Testis (tissue), 2 donors: ENCODE measurements at regions not wholly inside any gene's neighbourhood (a gene's known extent, or its start where the extent isn't known, plus 50 kb on each side); places are given as distances from the start of the nearest gene placed in this dataset.
"Not testable (repeated sequence)": the region's sequence is repeated elsewhere in the genome, so short reads cannot be mapped to it uniquely, and the experiment has no call there.

Source experiments
- DNase-seq: peaks from one replicate; pipeline ENCODE4 v3.0.0-alpha.2; 2019
- H3K27ac ChIP-seq, 2 donors: fragments of 200-600 bp; sonication (generic); one replicate each; pipeline ENCODE4 v1.5.1; 2019
- H3K27me3 ChIP-seq: fragments of 200-600 bp; sonication (generic); one replicate; pipeline ENCODE4 v1.5.1; 2019
- H3K36me3 ChIP-seq: fragments of 200-600 bp; sonication (generic); one replicate; pipeline ENCODE4 v1.5.1; 2017; ENCODE audit warnings: low read depth; ENCODE audit errors: missing control alignments
- H3K4me1 ChIP-seq: fragments of 200-600 bp; sonication (generic); one replicate; pipeline ENCODE4 v1.5.1; 2019
- H3K4me3 ChIP-seq, 2 donors: fragments of 200-600 bp; sonication (generic); one replicate each; pipeline ENCODE4 v1.5.1; 2017 to 2019
- H3K9me3 ChIP-seq: fragments of 200-600 bp; sonication (generic); one replicate; pipeline ENCODE4 v1.5.1; 2017
- POLR2A ChIP-seq: fragments of 450-650 bp; IDR thresholded peaks from one replicate; pipeline ENCODE4 v1.6.1; 2017; ENCODE audit warnings: antibody characterized with exemption, mild to moderate bottlenecking, moderate library complexity
- WGBS, 2 donors: methylation state at CpG; one replicate each; pipeline ENCODE4 v1.1.5; 2018; 5-methylcytosine and 5-hydroxymethylcytosine counted together
- intact Hi-C: fragments of 100-400 bp; cut with DNase I; formaldehyde crosslinking; loops from one replicate; pipeline ENCODE4 v1.15.1; 2023; ENCODE audit warnings: low total_unique reads
- TF ChIP-seq, protein P1 (sequence below), 3 experiments: fragments of 450-650 bp in 2 of 3; fragments of 200-600 bp in 1 of 3; sonication (generic) in 1 of 3; IDR thresholded peaks; one replicate each; pipeline ENCODE4 v1.5.1; 2016 to 2019; ENCODE audit warnings: antibody characterized with exemption in 3 of 3, mild to moderate bottlenecking in 2 of 3, moderate library complexity in 1 of 3

DNA sequence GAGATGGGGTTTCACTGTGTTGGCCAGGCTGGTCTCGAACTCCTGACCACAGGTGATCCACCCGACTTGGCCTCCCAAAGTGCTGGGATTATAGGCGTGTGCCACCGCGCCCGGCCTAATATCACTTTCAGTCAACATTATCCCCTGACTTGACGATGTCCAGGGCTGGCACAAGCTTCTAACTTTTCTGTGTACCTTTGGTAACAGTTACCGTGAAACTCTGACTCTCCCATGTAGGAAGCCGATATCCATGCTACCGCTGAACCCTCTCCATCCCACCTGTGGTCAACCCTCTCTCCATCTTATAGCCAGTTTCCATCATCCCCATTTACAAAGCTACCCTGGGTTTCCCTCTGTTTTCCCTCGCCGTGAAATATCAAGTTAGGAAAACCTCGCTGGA lies 77.5 kb downstream of the CRLF2 start:
- no peak for DNase-seq
- WGBS, 2 donors, result 89 to 94% methylated on average over 13 of the region's 13 CpGs
- TF ChIP-seq POLR2A, result no peak
- TF ChIP-seq, protein P1, sequence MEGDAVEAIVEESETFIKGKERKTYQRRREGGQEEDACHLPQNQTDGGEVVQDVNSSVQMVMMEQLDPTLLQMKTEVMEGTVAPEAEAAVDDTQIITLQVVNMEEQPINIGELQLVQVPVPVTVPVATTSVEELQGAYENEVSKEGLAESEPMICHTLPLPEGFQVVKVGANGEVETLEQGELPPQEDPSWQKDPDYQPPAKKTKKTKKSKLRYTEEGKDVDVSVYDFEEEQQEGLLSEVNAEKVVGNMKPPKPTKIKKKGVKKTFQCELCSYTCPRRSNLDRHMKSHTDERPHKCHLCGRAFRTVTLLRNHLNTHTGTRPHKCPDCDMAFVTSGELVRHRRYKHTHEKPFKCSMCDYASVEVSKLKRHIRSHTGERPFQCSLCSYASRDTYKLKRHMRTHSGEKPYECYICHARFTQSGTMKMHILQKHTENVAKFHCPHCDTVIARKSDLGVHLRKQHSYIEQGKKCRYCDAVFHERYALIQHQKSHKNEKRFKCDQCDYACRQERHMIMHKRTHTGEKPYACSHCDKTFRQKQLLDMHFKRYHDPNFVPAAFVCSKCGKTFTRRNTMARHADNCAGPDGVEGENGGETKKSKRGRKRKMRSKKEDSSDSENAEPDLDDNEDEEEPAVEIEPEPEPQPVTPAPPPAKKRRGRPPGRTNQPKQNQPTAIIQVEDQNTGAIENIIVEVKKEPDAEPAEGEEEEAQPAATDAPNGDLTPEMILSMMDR (IDR thresholded peaks at IDR 0.05), result no peak

DNA sequence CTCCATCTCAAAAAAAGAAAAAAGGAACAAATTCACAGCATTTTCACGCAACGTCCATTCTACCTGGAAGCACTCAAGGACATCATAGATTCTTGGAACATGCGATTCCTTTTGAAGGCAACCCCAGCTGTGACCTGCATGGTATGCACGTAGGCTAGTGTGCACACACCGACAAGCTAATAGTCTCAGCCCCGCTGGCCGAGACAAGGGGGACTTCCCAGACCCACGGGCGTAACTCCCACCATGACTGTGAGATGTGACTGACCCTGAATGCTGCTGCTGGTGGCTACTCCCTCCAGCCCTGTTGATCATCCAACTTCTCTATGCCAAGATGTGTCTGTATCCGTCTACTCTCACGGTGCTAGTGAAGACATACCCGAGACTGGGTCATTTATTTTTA lies 78.3 kb downstream of the CRLF2 start:
- DNase-seq, result no peak
- intact Hi-C loops, result no loop called here
- 80 to 86% methylated on average over 12 of the region's 12 CpGs for WGBS, 2 donors
- Histone ChIP-seq H3K36me3 (no peaks in the 10 kb centered on the region), H3K27ac (no peak overlapping the region), H3K9me3 (no peaks in the 10 kb centered on the region), H3K27me3 (no peaks in the 10 kb centered on the region), H3K4me3 (no peak overlapping the region), H3K4me1 (no peaks in the 10 kb centered on the region)
- no peak for TF ChIP-seq POLR2A
- TF ChIP-seq, protein P1 (IDR thresholded peaks at IDR 0.05), result no peak

More for the DNA sequence above, 77.5 kb downstream of the CRLF2 start:
- H3K36me3 ChIP-seq, result no peaks in the 10 kb centered on the region
- H3K27ac ChIP-seq, result no peak overlapping the region
- H3K27me3 ChIP-seq, result no peaks in the 10 kb centered on the region
- intact Hi-C loops, result no loop called here
- H3K4me1 ChIP-seq, result no peaks in the 10 kb centered on the region
- H3K9me3 ChIP-seq, result no peaks in the 10 kb centered on the region
- H3K4me3 ChIP-seq, result no peak overlapping the region

DNA sequence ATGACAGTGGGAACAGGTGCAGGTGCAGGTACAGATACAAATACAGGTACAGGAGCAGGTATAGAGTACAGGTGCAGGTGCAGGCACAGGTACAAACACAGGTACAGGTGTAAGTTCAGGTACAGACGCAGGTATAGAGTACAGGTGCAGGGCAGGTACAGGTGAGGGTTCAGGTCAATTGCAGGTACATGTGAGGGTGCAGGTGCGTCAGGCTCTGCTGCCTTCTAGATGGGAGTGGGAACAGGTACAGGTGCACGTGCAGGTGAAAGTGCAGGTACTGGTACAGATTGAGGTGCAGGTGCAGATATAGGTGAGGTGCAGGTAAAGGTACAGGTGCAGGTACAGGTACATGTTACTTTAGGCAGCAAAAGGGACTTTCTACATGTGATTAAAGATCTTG lies 85.7 kb downstream of the CRLF2 start:
- Histone ChIP-seq H3K36me3 (no peaks in the 10 kb centered on the region), H3K4me1 (no peaks in the 10 kb centered on the region), H3K27me3 (no peaks in the 10 kb centered on the region), H3K9me3 (no peaks in the 10 kb centered on the region), H3K27ac (no peak overlapping the region), H3K4me3 (no peak overlapping the region)
- WGBS, 2 donors, result 66 to 78% methylated on average over 3 of the region's 3 CpGs
- TF ChIP-seq, protein P1 (IDR thresholded peaks at IDR 0.05), result no peak
- TF ChIP-seq POLR2A, result no peak
- no peak for DNase-seq
- intact Hi-C loops, result no loop called here

DNA sequence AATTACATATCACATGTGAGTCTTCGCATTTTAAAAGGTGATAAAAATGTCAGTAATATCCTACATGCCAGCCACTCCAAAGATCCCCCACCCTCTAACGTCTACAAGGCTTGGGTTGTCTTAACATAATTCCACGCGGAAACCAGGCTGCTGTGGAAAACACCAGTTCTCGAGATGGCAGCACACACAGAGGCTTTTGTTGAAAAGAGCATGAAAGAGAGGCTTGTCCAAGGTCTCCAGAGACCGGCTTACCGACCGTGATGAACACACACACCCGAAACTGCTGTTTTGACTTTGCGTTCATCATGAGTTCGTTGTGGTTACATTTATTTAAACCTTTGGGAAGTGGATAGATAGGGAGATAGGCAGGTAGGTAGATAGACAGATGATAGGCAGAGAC lies 87.9 kb downstream of the CRLF2 start:
- Histone ChIP-seq H3K4me1 (no peaks in the 10 kb centered on the region), H3K9me3 (no peaks in the 10 kb centered on the region), H3K27ac (no peak overlapping the region), H3K27me3 (no peaks in the 10 kb centered on the region), H3K4me3 (no peak overlapping the region), H3K36me3 (no peaks in the 10 kb centered on the region)
- DNase-seq, result no peak
- TF ChIP-seq, protein P1 (IDR thresholded peaks at IDR 0.05), result no peak
- TF ChIP-seq POLR2A, result no peak
- intact Hi-C loops, result no loop called here
- 63 to 74% methylated on average over 11 of the region's 11 CpGs for WGBS, 2 donors

DNA sequence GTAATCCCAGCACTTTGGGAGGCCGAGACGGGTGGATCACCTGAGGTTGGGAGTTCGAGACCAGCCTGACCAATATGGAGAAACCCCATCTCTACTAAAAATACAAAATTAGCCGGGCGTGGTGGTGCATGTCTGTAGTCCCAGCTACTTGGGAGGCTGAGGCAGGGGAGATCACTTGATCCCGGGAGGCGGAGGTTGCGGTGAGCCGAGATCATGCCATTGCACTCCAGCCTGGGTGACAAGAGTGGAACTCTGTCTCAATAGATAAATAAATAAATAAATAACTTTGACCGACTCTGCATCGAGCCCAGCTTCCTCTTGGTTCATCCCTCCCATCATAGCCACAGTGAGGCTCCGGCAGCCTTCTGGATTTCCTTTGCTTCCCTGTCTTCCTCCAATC lies 89.6 kb downstream of the CRLF2 start:
- H3K9me3 ChIP-seq, H3K27ac ChIP-seq, H3K27me3 ChIP-seq, H3K36me3 ChIP-seq, H3K4me1 ChIP-seq, H3K4me3 ChIP-seq, DNase-seq, intact Hi-C loops: not testable (repeated sequence)
- WGBS, 2 donors, result 91 to 95% methylated on average over 12 of the region's 12 CpGs
